Transverse colon (tissue), 4 donors: ENCODE measurements at regions not wholly inside any gene's neighbourhood (a gene's known extent, or its start where the extent isn't known, plus 50 kb on each side); places are given as distances from the start of the nearest gene placed in this dataset.

ENCODE experiments used
- POLR2A ChIP-seq: fragments of 450-650 bp; IDR thresholded peaks from one replicate; pipeline ENCODE4 v1.6.1; 2016; ENCODE audit warnings: antibody characterized with exemption, mild to moderate bottlenecking, moderate library complexity
- POLR2AphosphoS5 ChIP-seq, 3 donors: sonication (generic); formaldehyde crosslinking; IDR thresholded peaks; one replicate each; pipeline ENCODE4 v1.6.1; 2016; ENCODE audit warnings: antibody characterized with exemption in 3 of 3
- TF ChIP-seq, protein P1 (sequence below), 5 experiments: fragments of 200-600 bp in 3 of 5; fragments of 450-650 bp in 2 of 5; sonication (generic) in 3 of 5; IDR thresholded peaks; 1 replicate in 2 of 5; 2 replicates in 3 of 5; pipeline ENCODE4 v1.5.1; 2016 to 2017; ENCODE audit warnings: antibody characterized with exemption in 5 of 5, inconsistent platforms in 3 of 5, mild to moderate bottlenecking in 2 of 5, moderate library complexity in 1 of 5

- TF ChIP-seq, protein P1, sequence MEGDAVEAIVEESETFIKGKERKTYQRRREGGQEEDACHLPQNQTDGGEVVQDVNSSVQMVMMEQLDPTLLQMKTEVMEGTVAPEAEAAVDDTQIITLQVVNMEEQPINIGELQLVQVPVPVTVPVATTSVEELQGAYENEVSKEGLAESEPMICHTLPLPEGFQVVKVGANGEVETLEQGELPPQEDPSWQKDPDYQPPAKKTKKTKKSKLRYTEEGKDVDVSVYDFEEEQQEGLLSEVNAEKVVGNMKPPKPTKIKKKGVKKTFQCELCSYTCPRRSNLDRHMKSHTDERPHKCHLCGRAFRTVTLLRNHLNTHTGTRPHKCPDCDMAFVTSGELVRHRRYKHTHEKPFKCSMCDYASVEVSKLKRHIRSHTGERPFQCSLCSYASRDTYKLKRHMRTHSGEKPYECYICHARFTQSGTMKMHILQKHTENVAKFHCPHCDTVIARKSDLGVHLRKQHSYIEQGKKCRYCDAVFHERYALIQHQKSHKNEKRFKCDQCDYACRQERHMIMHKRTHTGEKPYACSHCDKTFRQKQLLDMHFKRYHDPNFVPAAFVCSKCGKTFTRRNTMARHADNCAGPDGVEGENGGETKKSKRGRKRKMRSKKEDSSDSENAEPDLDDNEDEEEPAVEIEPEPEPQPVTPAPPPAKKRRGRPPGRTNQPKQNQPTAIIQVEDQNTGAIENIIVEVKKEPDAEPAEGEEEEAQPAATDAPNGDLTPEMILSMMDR (IDR thresholded peaks at IDR 0.05): no peak
- no peak for TF ChIP-seq POLR2A
- TF ChIP-seq POLR2AphosphoS5 (IDR thresholded peaks at IDR 0.05): no peak
These were observed 1503.0 kb downstream of the EFNA5 start for GRCh38 chr5:106167766-106168165.
